SU-DHL-6 (cell line): ENCODE measurements at regions not wholly inside any gene's neighbourhood (a gene's known extent, or its start where the extent isn't known, plus 50 kb on each side); places are given as distances from the start of the nearest gene placed in this dataset.

ENCODE experiments used
- H2AFZ ChIP-seq: fragments of 200-600 bp; sonication (generic); 2 replicates; pipeline ENCODE4 v1.6.1; 2014; ENCODE audit warnings: low read depth, mild to moderate bottlenecking, moderate library complexity, mixed read lengths, antibody characterized with exemption, low read length; ENCODE audit not compliant: severe bottlenecking
- H3F3A ChIP-seq: fragments of 200-600 bp; shearing (Covaris generic); 2 replicates; pipeline ENCODE4 v1.6.0; 2016; ENCODE audit warnings: antibody characterized with exemption, mild to moderate bottlenecking; ENCODE audit not compliant: insufficient read depth
- H3K27ac ChIP-seq: fragments of 200-600 bp; sonication (generic); 2 replicates; pipeline ENCODE4 v1.5.1; 2016; ENCODE audit warnings: low read depth, mild to moderate bottlenecking, low read length, moderate library complexity, mixed read lengths
- H3K27me3 ChIP-seq: fragments of 200-600 bp; sonication (generic), shearing (Covaris generic); 2 replicates; pipeline ENCODE4 v1.6.0; 2014; ENCODE audit warnings: mild to moderate bottlenecking, low read length
- H3K36me3 ChIP-seq: fragments of 200-600 bp; sonication (generic); 2 replicates; pipeline ENCODE4 v1.6.1; 2014; ENCODE audit warnings: mild to moderate bottlenecking, low read length, mixed read lengths
- H3K4me2 ChIP-seq: fragments of 300-600, 200-600 bp; shearing (Covaris generic), sonication (generic); 2 replicates; pipeline ENCODE4 v1.6.0; 2014; ENCODE audit warnings: low read length, low read depth, mild to moderate bottlenecking; ENCODE audit not compliant: poor library complexity, severe bottlenecking
- H3K4me3 ChIP-seq: fragments of 200-600 bp; sonication (generic); 2 replicates; pipeline ENCODE4 v1.5.1; 2014; ENCODE audit warnings: antibody characterized with exemption, low read length, mild to moderate bottlenecking, mixed read lengths; ENCODE audit not compliant: insufficient read depth, poor library complexity, severe bottlenecking
- H3K79me2 ChIP-seq: fragments of 200-600 bp; sonication (generic); 2 replicates; pipeline ENCODE4 v1.6.1; 2014; ENCODE audit warnings: mild to moderate bottlenecking, low read length, moderate library complexity; ENCODE audit not compliant: insufficient read depth
- H3K9ac ChIP-seq: fragments of 200-600 bp; sonication (generic); 2 replicates; pipeline ENCODE4 v1.7.0; 2014; ENCODE audit warnings: mild to moderate bottlenecking, low read length
- H3K9me2 ChIP-seq: fragments of 200-600 bp; sonication (generic); replicated peaks from 2 replicates; pipeline ENCODE4 v1.6.1; 2014; ENCODE audit warnings: low read length; ENCODE audit not compliant: insufficient read depth
- H3K9me3 ChIP-seq: fragments of 200-600 bp; sonication (generic); 2 replicates; pipeline ENCODE4 v1.6.1; 2014; ENCODE audit warnings: low read length, mixed read lengths; ENCODE audit not compliant: insufficient read depth
- H4K20me1 ChIP-seq: fragments of 200-600 bp; sonication (generic); 2 replicates; pipeline ENCODE4 v1.6.1; 2014; ENCODE audit warnings: low read depth, mild to moderate bottlenecking, antibody characterized with exemption, low read length, moderate library complexity, mixed read lengths
- EZH2phosphoT487 ChIP-seq: fragments of 200-600 bp; sonication (generic), shearing (Covaris generic); conservative IDR thresholded peaks from 2 replicates; pipeline ENCODE4 v1.6.1; 2018; ENCODE audit warnings: mild to moderate bottlenecking, antibody characterized with exemption, low read length, moderate library complexity, mixed read lengths
- TF ChIP-seq, protein P1 (sequence below): fragments of 200-600 bp; sonication (generic); IDR thresholded peaks from one replicate; pipeline ENCODE4 v1.5.1; 2017; ENCODE audit warnings: antibody characterized with exemption, mild to moderate bottlenecking, low read length, moderate library complexity; ENCODE audit not compliant: insufficient read depth, poor library complexity, severe bottlenecking

DNA sequence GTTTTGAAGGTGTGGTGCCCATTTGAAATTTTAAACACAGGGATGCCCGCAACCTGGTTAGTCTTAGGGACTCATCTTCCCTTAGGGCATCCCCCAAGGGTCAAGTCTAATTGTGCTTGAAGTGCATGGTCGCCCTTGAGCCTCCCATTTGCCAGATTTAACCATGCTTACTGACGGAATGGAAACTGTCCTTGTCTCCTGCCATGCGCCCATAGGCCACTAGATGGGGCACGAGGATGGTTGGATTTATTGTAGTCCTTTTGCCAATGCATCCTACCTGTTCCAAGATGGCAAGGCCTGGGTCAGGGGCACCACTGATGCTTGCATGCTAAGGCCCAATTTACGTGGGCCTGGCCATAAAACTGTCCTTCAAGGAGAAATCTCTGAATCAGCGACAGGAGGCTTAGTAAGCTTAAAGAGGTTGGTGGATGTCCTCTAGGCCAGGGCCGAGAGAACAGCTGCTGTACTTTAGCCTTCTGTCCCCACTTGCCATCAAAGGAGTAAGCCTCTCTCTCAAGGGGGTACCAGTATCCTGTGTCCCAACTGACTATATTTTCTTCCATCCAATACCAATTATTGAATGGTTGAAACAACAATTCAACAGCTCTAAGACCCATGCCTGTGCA lies 355.4 kb downstream of the OTOL1 start:
- Histone ChIP-seq H3K4me3 (no peak overlapping the region), H3K36me3 (no peaks in the 10 kb centered on the region), H3K27me3 (no peaks in the 10 kb centered on the region), H3K9me3 (no peaks in the 10 kb centered on the region), H3F3A (no peaks in the 10 kb centered on the region), H2AFZ (peak overlapping the region; percentile 14), H3K4me2 (no peak overlapping the region), H4K20me1 (no peaks in the 10 kb centered on the region), H3K9me2 (no peaks in the 10 kb centered on the region), H3K9ac (no peak overlapping the region), H3K27ac (no peak overlapping the region), H3K79me2 (no peaks in the 10 kb centered on the region)
- TF ChIP-seq EZH2phosphoT487, result no peak
- TF ChIP-seq, protein P1, sequence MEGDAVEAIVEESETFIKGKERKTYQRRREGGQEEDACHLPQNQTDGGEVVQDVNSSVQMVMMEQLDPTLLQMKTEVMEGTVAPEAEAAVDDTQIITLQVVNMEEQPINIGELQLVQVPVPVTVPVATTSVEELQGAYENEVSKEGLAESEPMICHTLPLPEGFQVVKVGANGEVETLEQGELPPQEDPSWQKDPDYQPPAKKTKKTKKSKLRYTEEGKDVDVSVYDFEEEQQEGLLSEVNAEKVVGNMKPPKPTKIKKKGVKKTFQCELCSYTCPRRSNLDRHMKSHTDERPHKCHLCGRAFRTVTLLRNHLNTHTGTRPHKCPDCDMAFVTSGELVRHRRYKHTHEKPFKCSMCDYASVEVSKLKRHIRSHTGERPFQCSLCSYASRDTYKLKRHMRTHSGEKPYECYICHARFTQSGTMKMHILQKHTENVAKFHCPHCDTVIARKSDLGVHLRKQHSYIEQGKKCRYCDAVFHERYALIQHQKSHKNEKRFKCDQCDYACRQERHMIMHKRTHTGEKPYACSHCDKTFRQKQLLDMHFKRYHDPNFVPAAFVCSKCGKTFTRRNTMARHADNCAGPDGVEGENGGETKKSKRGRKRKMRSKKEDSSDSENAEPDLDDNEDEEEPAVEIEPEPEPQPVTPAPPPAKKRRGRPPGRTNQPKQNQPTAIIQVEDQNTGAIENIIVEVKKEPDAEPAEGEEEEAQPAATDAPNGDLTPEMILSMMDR, result peak; percentile 69

DNA sequence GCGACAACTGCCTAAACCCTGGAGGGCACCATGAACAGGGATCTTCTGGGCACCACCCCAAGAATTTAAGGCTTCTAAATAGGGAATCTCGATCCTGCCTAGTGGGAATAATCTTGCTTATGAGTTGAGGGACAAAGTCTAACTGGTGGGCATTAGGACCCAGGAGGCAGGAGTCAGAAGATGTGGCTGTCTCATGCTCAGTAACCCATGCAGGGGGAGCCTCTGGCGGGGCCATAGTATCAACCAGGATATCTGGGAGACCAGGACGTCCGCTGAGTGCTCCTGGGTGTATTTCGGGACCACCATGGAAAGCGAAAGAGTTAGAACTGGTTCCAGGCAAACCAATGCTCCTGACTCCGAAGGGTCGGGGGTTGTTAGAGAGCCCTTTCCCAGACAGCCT lies 356.1 kb downstream of the OTOL1 start:
- TF ChIP-seq, protein P1, result no peak
- TF ChIP-seq EZH2phosphoT487, result no peak
- H4K20me1 ChIP-seq, result no peaks in the 10 kb centered on the region
- no peaks in the 10 kb centered on the region for H3K9me3 ChIP-seq
- H3K27me3 ChIP-seq, result no peaks in the 10 kb centered on the region
- H3K36me3 ChIP-seq, result no peaks in the 10 kb centered on the region
- H2AFZ ChIP-seq, result no peak overlapping the region
- no peaks in the 10 kb centered on the region for H3K9me2 ChIP-seq
- no peak overlapping the region for H3K4me3 ChIP-seq
- H3K27ac ChIP-seq, result no peak overlapping the region
- no peak overlapping the region for H3K4me2 ChIP-seq
- no peaks in the 10 kb centered on the region for H3K79me2 ChIP-seq
- no peaks in the 10 kb centered on the region for H3F3A ChIP-seq
- no peak overlapping the region for H3K9ac ChIP-seq

DNA sequence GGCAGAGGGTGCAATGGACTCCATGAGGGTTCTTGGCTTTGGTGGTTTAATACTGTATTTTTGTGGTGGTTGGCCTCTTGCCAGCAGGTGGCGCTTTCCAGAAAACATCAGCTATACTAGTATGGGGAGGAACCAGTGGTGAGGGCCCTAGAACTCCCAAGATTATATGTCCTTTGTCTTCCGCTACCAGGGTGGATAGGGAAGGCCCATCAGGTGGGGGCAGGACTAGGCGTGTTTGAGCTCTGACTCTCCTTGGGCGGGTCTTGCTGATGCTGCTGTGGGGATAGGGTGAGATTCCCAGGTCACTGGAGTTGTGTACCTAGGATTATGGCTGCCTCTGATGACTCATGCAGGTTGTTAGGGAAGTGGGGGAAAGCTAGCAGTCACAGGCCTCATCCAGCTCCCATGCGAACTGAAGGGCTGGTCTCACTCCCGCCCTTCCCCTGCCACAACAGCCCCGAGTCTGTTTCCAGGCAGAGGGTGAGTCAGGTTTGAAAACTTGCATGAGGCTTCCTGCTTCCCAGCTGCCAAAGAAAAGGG lies 357.7 kb downstream of the OTOL1 start:
- Histone ChIP-seq H3K4me2 (no peak overlapping the region), H3K27ac (no peak overlapping the region), H3K4me3 (no peak overlapping the region), H4K20me1 (no peaks in the 10 kb centered on the region), H3K79me2 (no peaks in the 10 kb centered on the region), H2AFZ (no peak overlapping the region), H3K27me3 (no peaks in the 10 kb centered on the region), H3K9me3 (no peaks in the 10 kb centered on the region), H3K9ac (no peak overlapping the region), H3K36me3 (no peaks in the 10 kb centered on the region), H3K9me2 (no peaks in the 10 kb centered on the region), H3F3A (no peaks in the 10 kb centered on the region)
- no peak for TF ChIP-seq EZH2phosphoT487
- TF ChIP-seq, protein P1, result no peak
